IPS DF 6.9 (cell line): ENCODE measurements at regions not wholly inside any gene's neighbourhood (a gene's known extent, or its start where the extent isn't known, plus 50 kb on each side); places are given as distances from the start of the nearest gene placed in this dataset.

Experiments used
- DNase-seq: peaks from one replicate; pipeline ENCODE4 v3.0.0-alpha.2; 2013; ENCODE audit warnings: low read depth, low spot score
- H3K27ac ChIP-seq: one replicate; pipeline ENCODE4 v1.5.1; 2013; ENCODE audit warnings: low read length, control low read depth
- H3K27me3 ChIP-seq: 2 replicates; pipeline ENCODE4 v1.6.1; 2013; ENCODE audit warnings: mild to moderate bottlenecking, low read length; ENCODE audit not compliant: control insufficient read depth, insufficient read depth
- H3K36me3 ChIP-seq: 2 replicates; pipeline ENCODE4 v1.6.1; 2013; ENCODE audit warnings: low read length; ENCODE audit not compliant: control insufficient read depth, insufficient read depth
- H3K4me1 ChIP-seq: 2 replicates; pipeline ENCODE4 v1.6.1; 2013; ENCODE audit warnings: low read length; ENCODE audit not compliant: control insufficient read depth, insufficient read depth
- H3K4me3 ChIP-seq: 2 replicates; pipeline ENCODE4 v1.5.1; 2013; ENCODE audit warnings: mild to moderate bottlenecking, low read length
- H3K9me3 ChIP-seq: 2 replicates; pipeline ENCODE4 v1.6.1; 2013; ENCODE audit warnings: low read length, inconsistent platforms; ENCODE audit not compliant: control insufficient read depth, insufficient read depth
- WGBS: extraction: QIAGEN DNeasy Blood & Tissue Kit; methylation state at CpG from one replicate; pipeline ENCODE4 v1.1.7; 2013; ENCODE audit warnings: mixed read lengths, missing lambda C conversion rate; ENCODE audit not compliant: insufficient read length, insufficient coverage; 5-methylcytosine and 5-hydroxymethylcytosine counted together

- H3K27ac ChIP-seq: no peak overlapping the region
- no peak overlapping the region for H3K4me3 ChIP-seq
- no peaks in the 10 kb centered on the region for H3K36me3 ChIP-seq
- peaks cover 6% of the 10 kb centered on the region; the same call in 1 of the 2 replicates for H3K4me1 ChIP-seq
- WGBS: no CpG with 5 or more reads among the region's 7 CpGs
- no peaks in the 10 kb centered on the region for H3K27me3 ChIP-seq
- DNase-seq: no peak
- H3K9me3 ChIP-seq: no peaks in the 10 kb centered on the region; the same call in 1 of the 2 replicates
Observed at GRCh38 chr6:4466261-4466660, 309.9 kb upstream of the CDYL start.

GRCh38 chr6:4464638-4465037 lies 311.6 kb upstream of the CDYL start:
- WGBS: no CpG with 5 or more reads among the region's 2 CpGs
- Histone ChIP-seq H3K27ac (no peak overlapping the region), H3K4me1 (peaks cover 4% of the 10 kb centered on the region; the same call in 1 of the 2 replicates), H3K27me3 (no peaks in the 10 kb centered on the region), H3K9me3 (no peaks in the 10 kb centered on the region), H3K4me3 (no peak overlapping the region), H3K36me3 (no peaks in the 10 kb centered on the region)
- DNase-seq: no peak

- H3K9me3 ChIP-seq: no peaks in the 10 kb centered on the region
- no peak overlapping the region for H3K27ac ChIP-seq
- peaks cover 4% of the 10 kb centered on the region; the same call in 1 of the 2 replicates for H3K4me1 ChIP-seq
- WGBS: no CpG with 5 or more reads among the region's 1 CpG
- no peak for DNase-seq
- no peaks in the 10 kb centered on the region for H3K27me3 ChIP-seq
- H3K4me3 ChIP-seq: no peak overlapping the region
- H3K36me3 ChIP-seq: no peaks in the 10 kb centered on the region
Observed at GRCh38 chr6:4463236-4463635, 313.0 kb upstream of the CDYL start.

- no peaks in the 10 kb centered on the region for H3K27me3 ChIP-seq
- no peak overlapping the region for H3K4me3 ChIP-seq
- no peaks in the 10 kb centered on the region for H3K36me3 ChIP-seq
- H3K4me1 ChIP-seq: no peaks in the 10 kb centered on the region
- WGBS: no CpG with 5 or more reads among the region's 21 CpGs
- no peak for DNase-seq
- H3K9me3 ChIP-seq: no peaks in the 10 kb centered on the region
- H3K27ac ChIP-seq: no peak overlapping the region
Observed at GRCh38 chr6:4460586-4461475, 315.4 kb upstream of the CDYL start.

GRCh38 chr6:4459996-4460395 lies 316.2 kb upstream of the CDYL start:
- no peaks in the 10 kb centered on the region for H3K9me3 ChIP-seq
- no peak overlapping the region for H3K27ac ChIP-seq
- H3K4me3 ChIP-seq: no peak overlapping the region
- H3K36me3 ChIP-seq: no peaks in the 10 kb centered on the region
- H3K27me3 ChIP-seq: no peaks in the 10 kb centered on the region
- no CpG with 5 or more reads among the region's 11 CpGs for WGBS
- no peak for DNase-seq
- no peaks in the 10 kb centered on the region for H3K4me1 ChIP-seq

- Histone ChIP-seq H3K27me3 (no peaks in the 10 kb centered on the region), H3K4me3 (no peak overlapping the region), H3K4me1 (no peaks in the 10 kb centered on the region), H3K9me3 (no peaks in the 10 kb centered on the region), H3K36me3 (no peaks in the 10 kb centered on the region), H3K27ac (no peak overlapping the region)
- WGBS: no CpG with 5 or more reads among the region's 3 CpGs
- no peak for DNase-seq
Observed at GRCh38 chr6:4459032-4459431, 317.2 kb upstream of the CDYL start.

- Histone ChIP-seq H3K27me3 (no peaks in the 10 kb centered on the region), H3K36me3 (no peaks in the 10 kb centered on the region), H3K27ac (no peak overlapping the region), H3K4me1 (no peaks in the 10 kb centered on the region), H3K9me3 (no peaks in the 10 kb centered on the region), H3K4me3 (no peak overlapping the region)
- no peak for DNase-seq
- no CpG with 5 or more reads among the region's 1 CpG for WGBS
Observed at GRCh38 chr6:4451718-4452117, 316.3 kb upstream of the ECI2 start.

- Histone ChIP-seq H3K4me3 (no peak overlapping the region), H3K4me1 (no peaks in the 10 kb centered on the region), H3K36me3 (no peaks in the 10 kb centered on the region), H3K9me3 (no peaks in the 10 kb centered on the region), H3K27ac (no peak overlapping the region), H3K27me3 (no peaks in the 10 kb centered on the region)
- no peak for DNase-seq
- no CpG with 5 or more reads among the region's 3 CpGs for WGBS
Observed at GRCh38 chr6:4451081-4451480, 315.7 kb upstream of the ECI2 start.

GRCh38 chr6:4450237-4450636 lies 314.9 kb upstream of the ECI2 start:
- Histone ChIP-seq H3K27me3 (no peaks in the 10 kb centered on the region), H3K4me3 (no peak overlapping the region), H3K36me3 (no peaks in the 10 kb centered on the region), H3K4me1 (no peaks in the 10 kb centered on the region), H3K9me3 (no peaks in the 10 kb centered on the region), H3K27ac (no peak overlapping the region)
- WGBS: no CpG with 5 or more reads among the region's 1 CpG
- no peak for DNase-seq

GRCh38 chr6:4449409-4449808 lies 314.0 kb upstream of the ECI2 start:
- H3K27me3 ChIP-seq: no peaks in the 10 kb centered on the region

GRCh38 chr6:4448841-4449240 lies 313.5 kb upstream of the ECI2 start:
- Histone ChIP-seq H3K4me3 (no peak overlapping the region), H3K9me3 (no peaks in the 10 kb centered on the region), H3K4me1 (no peaks in the 10 kb centered on the region), H3K36me3 (no peaks in the 10 kb centered on the region), H3K27me3 (no peaks in the 10 kb centered on the region), H3K27ac (no peak overlapping the region)
- DNase-seq: no peak
- no CpG with 5 or more reads among the region's 3 CpGs for WGBS

More at GRCh38 chr6:4449409-4449808, 314.0 kb upstream of the ECI2 start:
- no peak for DNase-seq
- no peaks in the 10 kb centered on the region for H3K4me1 ChIP-seq
- H3K27ac ChIP-seq: no peak overlapping the region
- no CpG with 5 or more reads among the region's 1 CpG for WGBS
- no peaks in the 10 kb centered on the region for H3K36me3 ChIP-seq
- H3K4me3 ChIP-seq: no peak overlapping the region
- H3K9me3 ChIP-seq: no peaks in the 10 kb centered on the region
